K562 (cell line): ENCODE measurements at regions not wholly inside any gene's neighbourhood (a gene's known extent, or its start where the extent isn't known, plus 50 kb on each side); places are given as distances from the start of the nearest gene placed in this dataset.

Experiments
- ATAC-seq: fragments of 200-7000 bp; cut with Tn5 transposase; 3 replicates; pipeline ENCODE4 v1.9.1; 2020; ENCODE audit warnings: moderate library complexity
- BruUV-seq: library from RNA; stranded (reverse); fragments of 400-500 nt; replicated peaks from 2 replicates; lab custom pipeline; 2021; lab: Mats Ljungman, UMichigan
- CTCF ChIA-PET: fragments of 300-600 bp; formaldehyde crosslinking; extraction: SDS; loops from one replicate; lab custom pipeline; 2021; ENCODE audit warnings: low intra/inter-chr PET ratio; lab: Yijun Ruan, JAX
- POLR2A ChIA-PET: fragments of 300-600, 350-650 bp; sonication (Branson Sonifier 250); formaldehyde crosslinking; extraction: SDS; loops from one replicate; lab custom pipeline; 2021; ENCODE audit warnings: antibody characterized with exemption, inconsistent platforms; lab: Yijun Ruan, JAX
- DNase-seq, 4 experiments: peaks; one replicate each; pipeline versions ENCODE4 v3.0.0 to v3.0.0-alpha.2; 2011 to 2018; ENCODE audit warnings: low spot score in 3 of 4, mixed read lengths in 3 of 4; ENCODE audit errors: extremely low read depth in 1 of 4
- FAIRE-seq: peaks from 2 replicates; lab custom pipeline; 2011; peaks lifted over from hg19 to GRCh38; lab: Jason Lieb, UNC
- H2AFZ ChIP-seq: 2 replicates; pipeline ENCODE4 v1.6.0; 2011; ENCODE audit warnings: low read depth, low read length, control low read depth, inconsistent platforms
- H3K27ac ChIP-seq: fragments of 200-600 bp; 3 replicates; pipeline ENCODE4 v1.8.0; 2011; ENCODE audit warnings: low read depth, mild to moderate bottlenecking, control low read depth, inconsistent platforms, low read length, moderate library complexity, mixed read lengths; ENCODE audit errors: extremely low read depth
- H3K27me3 ChIP-seq, 2 experiments: fragments of 300-600 bp in 1 of 2; 2 replicates in 1 of 2; 3 replicates in 1 of 2; pipeline versions ENCODE4 v1.6.0 to v1.8.0; 2011; ENCODE audit warnings: inconsistent platforms in 2 of 2, low read length in 2 of 2, mild to moderate bottlenecking in 1 of 2, mixed read lengths in 1 of 2, moderate library complexity in 1 of 2; ENCODE audit not compliant: control insufficient read depth in 2 of 2, insufficient read depth in 2 of 2
- H3K36me3 ChIP-seq: fragments of 300-600 bp; 3 replicates; pipeline ENCODE4 v1.8.0; 2011; ENCODE audit warnings: mild to moderate bottlenecking, low read length, inconsistent platforms; ENCODE audit not compliant: control insufficient read depth, insufficient read depth
- H3K4me1 ChIP-seq, 2 experiments: fragments of 200-600 bp in 1 of 2; replicated peaks in 1 of 2; 2 replicates in 1 of 2; 3 replicates in 1 of 2; pipeline versions ENCODE4 v1.5.1 to v1.8.0; 2011; ENCODE audit warnings: inconsistent platforms in 2 of 2, low read length in 2 of 2, mild to moderate bottlenecking in 1 of 2, mixed read lengths in 1 of 2, moderate library complexity in 1 of 2; ENCODE audit not compliant: control insufficient read depth in 2 of 2, insufficient read depth in 2 of 2
- H3K4me2 ChIP-seq: 2 replicates; pipeline ENCODE4 v1.6.1; 2011; ENCODE audit warnings: low read length, control low read depth, inconsistent platforms, mixed read lengths; ENCODE audit not compliant: insufficient read depth
- H3K4me3 ChIP-seq: fragments of 200-600 bp; sonication (generic), shearing (Covaris generic); 2 replicates; pipeline ENCODE4 v1.5.1; 2016; ENCODE audit warnings: control low read depth, inconsistent platforms
- H3K79me2 ChIP-seq: fragments of 200-600 bp; 3 replicates; pipeline ENCODE4 v1.8.0; 2011; ENCODE audit warnings: low read length, inconsistent platforms; ENCODE audit not compliant: control insufficient read depth, insufficient read depth
- H3K9ac ChIP-seq, 2 experiments: 2 replicates each; pipeline versions ENCODE4 v1.6.0 to v1.6.1; 2011; ENCODE audit warnings: low read depth in 2 of 2, low read length in 2 of 2, control low read depth in 1 of 2, inconsistent platforms in 1 of 2, mild to moderate bottlenecking in 1 of 2, mixed read lengths in 1 of 2; ENCODE audit not compliant: insufficient read depth in 1 of 2
- H3K9me1 ChIP-seq: one replicate; pipeline ENCODE4 v1.6.0; 2011; ENCODE audit warnings: inconsistent platforms, mild to moderate bottlenecking, low read length, moderate library complexity; ENCODE audit not compliant: control insufficient read depth, insufficient read depth
- H3K9me3 ChIP-seq: replicated peaks from 2 replicates; pipeline ENCODE4 v1.5.1; 2011; ENCODE audit warnings: low read depth, low read length, inconsistent platforms; ENCODE audit not compliant: control insufficient read depth, insufficient read depth
- H4K20me1 ChIP-seq: replicated peaks from 2 replicates; pipeline ENCODE4 v1.6.1; 2011; ENCODE audit warnings: low read length, inconsistent platforms, mixed read lengths; ENCODE audit not compliant: control insufficient read depth, insufficient read depth
- ASH1L ChIP-seq: fragments of 450-650 bp; IDR thresholded peaks from 2 replicates; pipeline ENCODE4 v1.6.1; 2018; ENCODE audit warnings: borderline replicate concordance, mild to moderate bottlenecking, low read depth; ENCODE audit not compliant: partially characterized antibody
- CEBPB ChIP-seq: fragments of 450-650 bp; IDR thresholded peaks from 2 replicates; pipeline ENCODE4 v1.6.1; 2016; ENCODE audit warnings: missing genetic modification characterization, missing compliant biosample characterization
- HNRNPUL1 ChIP-seq: fragments of 200-400 bp; formaldehyde crosslinking; IDR thresholded peaks from 2 replicates; pipeline ENCODE4 v1.6.1; 2017; ENCODE audit warnings: low read length
- JUND ChIP-seq, 2 experiments: IDR thresholded peaks; 2 replicates in 1 of 2; 3 replicates in 1 of 2; pipeline ENCODE4 v1.6.1; 2011; ENCODE audit warnings: borderline replicate concordance in 2 of 2, low read depth in 2 of 2, low read length in 2 of 2, improper control_type of control experiment in 1 of 2, missing biosample characterization in 1 of 2, missing genetic modification characterization in 1 of 2, missing genetic modification reagents in 1 of 2
- MAFK ChIP-seq: IDR thresholded peaks from 2 replicates; pipeline ENCODE4 v1.6.1; 2011; ENCODE audit warnings: low read length, improper control_type of control experiment
- RERE ChIP-seq: sonication (generic); formaldehyde crosslinking; IDR thresholded peaks from 2 replicates; pipeline ENCODE4 v1.8.0; 2023; ENCODE audit warnings: missing genetic modification reagents, mild to moderate bottlenecking, borderline replicate concordance
- SOX6 ChIP-seq: fragments of 450-650 bp; IDR thresholded peaks from 2 replicates; pipeline ENCODE4 v1.6.1; 2014; ENCODE audit warnings: mild to moderate bottlenecking
- TAL1 ChIP-seq: fragments of 450-650 bp; IDR thresholded peaks from 2 replicates; pipeline ENCODE4 v1.6.1; 2016; ENCODE audit warnings: mild to moderate bottlenecking
- ZNF324 ChIP-seq: fragments of 250-450 bp; sonication (Bioruptor Pico); IDR thresholded peaks from 2 replicates; pipeline ENCODE4 v1.4.0; 2020; ENCODE audit warnings: mild to moderate bottlenecking
- WGBS: fragments of 100-300 bp; shearing (Covaris generic); methylation state at CpG from one replicate; pipeline ENCODE4 v1.1.6; 2016; ENCODE audit warnings: low coverage, mixed read lengths; ENCODE audit not compliant: insufficient coverage; ENCODE audit errors: missing lambda C conversion rate; 5-methylcytosine and 5-hydroxymethylcytosine counted together
- in situ Hi-C: fragments of 300-500 bp; cut with MboI; formaldehyde crosslinking; loops from 4 replicates; pipeline ENCODE4 v1.15.0; 2018; ENCODE audit warnings: inconsistent platforms, mixed read lengths
- intact Hi-C: fragments of 100-400 bp; cut with micrococcal nuclease; formaldehyde crosslinking; loops from 2 replicates; pipeline ENCODE4 v1.14.2; 2022

DNA sequence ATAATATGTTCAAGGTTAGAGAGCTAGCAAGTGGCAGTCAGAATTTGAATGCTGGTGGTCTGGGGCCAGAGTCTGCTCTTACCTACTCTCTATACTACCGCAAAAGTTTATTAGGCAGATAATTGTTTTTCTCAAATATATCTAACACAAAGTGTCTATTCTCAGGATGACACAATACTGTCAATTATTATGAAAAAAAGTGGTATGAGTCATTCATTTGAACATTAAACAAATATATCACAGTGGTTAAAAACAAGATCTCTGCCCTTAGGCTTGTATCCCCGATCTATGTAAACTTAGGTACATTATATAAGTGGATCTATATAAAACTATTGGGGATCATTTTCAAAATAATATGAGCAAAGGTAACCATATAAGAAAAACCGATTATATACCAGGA, 354.9 kb downstream of the CETN3 start (continued):
- TF ChIP-seq JUND (IDR thresholded peaks at IDR 0.05; ENCODE audit: borderline replicate concordance, low read depth, low read length) (no peak), JUND (tag; IDR thresholded peaks at IDR 0.05; ENCODE audit: borderline replicate concordance, low read depth, low read length) (no peak), ZNF324 (CRISPR knock-in tag) (no peak), HNRNPUL1 (no peak), TAL1 (no peak), SOX6 (no peak), CEBPB (tag) (no peak)

- no peak overlapping the region for H3K4me3 ChIP-seq
- H3K79me2 ChIP-seq: no peaks in the 10 kb centered on the region
- no peak for DNase-seq
- ChIA-PET POLR2A (no interaction called here), CTCF (no interaction called here)
- H2AFZ ChIP-seq: no peak overlapping the region
- no peaks in the 10 kb centered on the region for H4K20me1 ChIP-seq
- no TSS peak for BruUV-seq
- ATAC-seq: no peak
- H3K4me2 ChIP-seq: no peak overlapping the region
- no peak overlapping the region for H3K27ac ChIP-seq
- FAIRE-seq: no peak
- no peaks in the 10 kb centered on the region; a peak in 1 of 5 replicates for H3K27me3 ChIP-seq
- no peaks in the 10 kb centered on the region for H3K4me1 ChIP-seq
- in situ Hi-C loops (no loop called here), intact Hi-C loops (no loop called here)
- no peaks in the 10 kb centered on the region for H3K9me1 ChIP-seq
- 0% methylated on average over 1 of the region's 1 CpG for WGBS
- no peaks in the 10 kb centered on the region for H3K9me3 ChIP-seq
- H3K36me3 ChIP-seq: no peaks in the 10 kb centered on the region
- no peak overlapping the region for H3K9ac ChIP-seq
- TF ChIP-seq ASH1L (no peak), MAFK (no peak), RERE (CRISPR knock-in tag) (no peak)
These were observed 357.8 kb downstream of the CETN3 start for GRCh38 chr5:90051756-90052155.
